RWPE2 (cell line): ENCODE measurements at regions not wholly inside any gene's neighbourhood (a gene's known extent, or its start where the extent isn't known, plus 50 kb on each side); places are given as distances from the start of the nearest gene placed in this dataset.

Experiments
- ATAC-seq: fragments of 200-7000 bp; cut with Tn5 transposase; 3 replicates; pipeline ENCODE4 v1.9.1; 2021; ENCODE audit warnings: low read depth
- DNase-seq: peaks from one replicate; pipeline ENCODE4 v3.0.0-alpha.2; 2020; ENCODE audit warnings: low spot score
- H3K27ac ChIP-seq: fragments of 450-650 bp; 2 replicates; pipeline ENCODE4 v1.5.1; 2017; ENCODE audit warnings: mild to moderate bottlenecking; ENCODE audit not compliant: poor library complexity, severe bottlenecking
- H3K27me3 ChIP-seq: fragments of 250-450 bp; sonication (Bioruptor Pico); 2 replicates; pipeline ENCODE4 v1.5.1; 2021; ENCODE audit warnings: mild to moderate bottlenecking, moderate library complexity; ENCODE audit not compliant: insufficient read depth, poor library complexity, severe bottlenecking
- H3K36me3 ChIP-seq: fragments of 250-450 bp; sonication (Bioruptor Pico); 2 replicates; pipeline ENCODE4 v1.5.1; 2020; ENCODE audit warnings: low read depth, mild to moderate bottlenecking, moderate library complexity
- H3K4me1 ChIP-seq: fragments of 250-450 bp; sonication (Bioruptor Pico); 2 replicates; pipeline ENCODE4 v1.5.1; 2021; ENCODE audit warnings: mild to moderate bottlenecking, moderate library complexity; ENCODE audit not compliant: insufficient read depth, poor library complexity, severe bottlenecking
- H3K4me3 ChIP-seq: fragments of 250-450 bp; sonication (Bioruptor Pico); 2 replicates; pipeline ENCODE4 v1.5.1; 2021; ENCODE audit warnings: mild to moderate bottlenecking, moderate library complexity; ENCODE audit not compliant: severe bottlenecking
- H3K9me3 ChIP-seq: fragments of 250-450 bp; sonication (Bioruptor Pico); 2 replicates; pipeline ENCODE4 v1.5.1; 2021; ENCODE audit warnings: mild to moderate bottlenecking, moderate library complexity; ENCODE audit not compliant: severe bottlenecking
- CTCF ChIP-seq: fragments of 450-650 bp; IDR thresholded peaks from one replicate; pipeline ENCODE4 v1.5.1; 2017; ENCODE audit warnings: mild to moderate bottlenecking, moderate library complexity; ENCODE audit not compliant: poor library complexity, severe bottlenecking

- Histone ChIP-seq H3K4me3 (no peak overlapping the region), H3K27ac (no peak overlapping the region), H3K36me3 (no peaks in the 10 kb centered on the region), H3K27me3 (no peaks in the 10 kb centered on the region), H3K9me3 (no peaks in the 10 kb centered on the region), H3K4me1 (no peaks in the 10 kb centered on the region)
- TF ChIP-seq CTCF, result no peak
- ATAC-seq, result no peak
- DNase-seq, result no peak
Measured at GRCh38 chr14:34189866-34190265, 239.0 kb upstream of the EGLN3 start.

- H3K9me3 ChIP-seq, result no peaks in the 10 kb centered on the region
- H3K27me3 ChIP-seq, result no peaks in the 10 kb centered on the region
- H3K4me1 ChIP-seq, result no peaks in the 10 kb centered on the region
- TF ChIP-seq CTCF, result no peak
- ATAC-seq (no peak), DNase-seq (no peak)
- H3K4me3 ChIP-seq, result no peak overlapping the region
- H3K36me3 ChIP-seq, result no peaks in the 10 kb centered on the region
- H3K27ac ChIP-seq, result no peak overlapping the region
Measured at GRCh38 chr14:34187519-34188044, 236.7 kb upstream of the EGLN3 start.

- H3K27me3 ChIP-seq, result no peaks in the 10 kb centered on the region
- H3K36me3 ChIP-seq, result no peaks in the 10 kb centered on the region
- H3K9me3 ChIP-seq, result no peaks in the 10 kb centered on the region
- DNase-seq (no peak), ATAC-seq (no peak)
- H3K27ac ChIP-seq, result no peak overlapping the region
- TF ChIP-seq CTCF, result no peak
- no peak overlapping the region for H3K4me3 ChIP-seq
- no peaks in the 10 kb centered on the region for H3K4me1 ChIP-seq
Measured at GRCh38 chr14:34187061-34187460, 236.2 kb upstream of the EGLN3 start.

GRCh38 chr14:34184126-34184525 lies 233.3 kb upstream of the EGLN3 start:
- no peak for TF ChIP-seq CTCF
- ATAC-seq, result no peak
- no peak for DNase-seq
- Histone ChIP-seq H3K27ac (no peak overlapping the region), H3K27me3 (no peaks in the 10 kb centered on the region), H3K36me3 (no peaks in the 10 kb centered on the region), H3K4me3 (no peak overlapping the region), H3K9me3 (no peaks in the 10 kb centered on the region), H3K4me1 (no peaks in the 10 kb centered on the region)

- no peaks in the 10 kb centered on the region for H3K9me3 ChIP-seq
- no peak overlapping the region for H3K4me3 ChIP-seq
- no peaks in the 10 kb centered on the region for H3K4me1 ChIP-seq
- H3K27me3 ChIP-seq, result no peaks in the 10 kb centered on the region
- H3K36me3 ChIP-seq, result no peaks in the 10 kb centered on the region
- TF ChIP-seq CTCF, result no peak
- ATAC-seq (no peak), DNase-seq (no peak)
- H3K27ac ChIP-seq, result no peak overlapping the region
Measured at GRCh38 chr14:34183478-34183877, 232.6 kb upstream of the EGLN3 start.
